ENCODE measurements at regions not wholly inside any gene's neighbourhood (a gene's known extent, or its start where the extent isn't known, plus 50 kb on each side); places are given as distances from the start of the nearest gene placed in this dataset.

DNA sequence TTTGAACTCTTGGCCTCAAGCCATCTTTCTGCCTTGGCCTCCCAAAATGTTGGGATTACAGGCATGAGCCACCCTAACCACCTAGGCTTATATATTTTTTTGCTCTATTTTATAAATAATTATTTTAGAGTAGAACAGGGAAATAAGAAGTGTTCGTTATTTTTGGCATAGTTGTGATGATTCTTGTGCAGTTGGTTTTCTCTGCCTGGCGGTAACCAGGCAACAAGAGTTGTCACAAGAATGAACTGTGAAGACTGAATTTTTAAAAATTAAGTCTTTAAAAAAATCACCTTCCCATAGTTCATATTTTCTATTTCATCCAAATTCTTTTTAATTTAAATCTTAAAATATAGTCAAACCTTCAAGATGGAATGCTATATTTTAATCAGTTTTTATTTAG is 310.2 kb downstream of the ARL6IP6 start:
- TF ChIP-seq, protein P1, sequence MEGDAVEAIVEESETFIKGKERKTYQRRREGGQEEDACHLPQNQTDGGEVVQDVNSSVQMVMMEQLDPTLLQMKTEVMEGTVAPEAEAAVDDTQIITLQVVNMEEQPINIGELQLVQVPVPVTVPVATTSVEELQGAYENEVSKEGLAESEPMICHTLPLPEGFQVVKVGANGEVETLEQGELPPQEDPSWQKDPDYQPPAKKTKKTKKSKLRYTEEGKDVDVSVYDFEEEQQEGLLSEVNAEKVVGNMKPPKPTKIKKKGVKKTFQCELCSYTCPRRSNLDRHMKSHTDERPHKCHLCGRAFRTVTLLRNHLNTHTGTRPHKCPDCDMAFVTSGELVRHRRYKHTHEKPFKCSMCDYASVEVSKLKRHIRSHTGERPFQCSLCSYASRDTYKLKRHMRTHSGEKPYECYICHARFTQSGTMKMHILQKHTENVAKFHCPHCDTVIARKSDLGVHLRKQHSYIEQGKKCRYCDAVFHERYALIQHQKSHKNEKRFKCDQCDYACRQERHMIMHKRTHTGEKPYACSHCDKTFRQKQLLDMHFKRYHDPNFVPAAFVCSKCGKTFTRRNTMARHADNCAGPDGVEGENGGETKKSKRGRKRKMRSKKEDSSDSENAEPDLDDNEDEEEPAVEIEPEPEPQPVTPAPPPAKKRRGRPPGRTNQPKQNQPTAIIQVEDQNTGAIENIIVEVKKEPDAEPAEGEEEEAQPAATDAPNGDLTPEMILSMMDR (IDR thresholded peaks at IDR 0.05; ENCODE audit: low read depth, low read length): no peak
- no peak for TF ChIP-seq POLR2A (IDR thresholded peaks at IDR 0.05; ENCODE audit: extremely low read depth, insufficient read length)
- TF ChIP-seq, protein P2, sequence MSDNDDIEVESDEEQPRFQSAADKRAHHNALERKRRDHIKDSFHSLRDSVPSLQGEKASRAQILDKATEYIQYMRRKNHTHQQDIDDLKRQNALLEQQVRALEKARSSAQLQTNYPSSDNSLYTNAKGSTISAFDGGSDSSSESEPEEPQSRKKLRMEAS (IDR thresholded peaks at IDR 0.05; ENCODE audit: low read depth, low read length): no peak

Measured in NB4 (cell line).